ENCODE measurements at regions not wholly inside any gene's neighbourhood (a gene's known extent, or its start where the extent isn't known, plus 50 kb on each side); places are given as distances from the start of the nearest gene placed in this dataset.

GRCh38 chr3:95044101-95044500, 981.2 kb downstream of the NSUN3 start:
- DNase-seq, result no peak

GRCh38 chr3:95048564-95048963, 985.7 kb downstream of the NSUN3 start:
- DNase-seq, result no peak

GRCh38 chr3:95049841-95050240, 987.0 kb downstream of the NSUN3 start:
- no peak for DNase-seq

- no peak for DNase-seq
Observed at GRCh38 chr3:95055288-95055687, 992.4 kb downstream of the NSUN3 start.

GRCh38 chr3:95082191-95082590, 1019.3 kb downstream of the NSUN3 start:
- no peak for DNase-seq

GRCh38 chr3:95084738-95085137, 1021.9 kb downstream of the NSUN3 start:
- no peak for DNase-seq

- DNase-seq, result no peak
Observed at GRCh38 chr3:95088464-95088863, 1025.6 kb downstream of the NSUN3 start.

GRCh38 chr3:95097493-95097892, 1034.6 kb downstream of the NSUN3 start:
- DNase-seq, result no peak

GRCh38 chr3:95120921-95121320, 1058.1 kb downstream of the NSUN3 start:
- no peak for DNase-seq

- DNase-seq, result no peak
Observed at GRCh38 chr3:95123104-95123503, 1060.2 kb downstream of the NSUN3 start.

- DNase-seq, result no peak
Observed at GRCh38 chr3:95134693-95135413, 1072.0 kb downstream of the NSUN3 start.

- no peak for DNase-seq
Observed at GRCh38 chr3:95148107-95148506, 1085.2 kb downstream of the NSUN3 start.

GRCh38 chr3:95151590-95151989, 1088.7 kb downstream of the NSUN3 start:
- no peak for DNase-seq

- DNase-seq, result no peak
Observed at GRCh38 chr3:95154766-95155165, 1091.9 kb downstream of the NSUN3 start.

GRCh38 chr3:95162794-95163193, 1099.9 kb downstream of the NSUN3 start:
- DNase-seq, result no peak

GRCh38 chr3:95167748-95168147, 1104.9 kb downstream of the NSUN3 start:
- no peak for DNase-seq

- DNase-seq, result no peak
Observed at GRCh38 chr3:95168526-95168925, 1105.7 kb downstream of the NSUN3 start.

- DNase-seq, result no peak
Observed at GRCh38 chr3:95172164-95172943, 1109.5 kb downstream of the NSUN3 start.

GRCh38 chr3:95177096-95177495, 1114.2 kb downstream of the NSUN3 start:
- no peak for DNase-seq

- no peak for DNase-seq
Observed at GRCh38 chr3:95184038-95184437, 1121.2 kb downstream of the NSUN3 start.

- DNase-seq, result no peak
Observed at GRCh38 chr3:95189348-95189747, 1126.5 kb downstream of the NSUN3 start.

GRCh38 chr3:95197661-95198060, 1134.8 kb downstream of the NSUN3 start:
- no peak for DNase-seq

GRCh38 chr3:95200384-95200783, 1137.5 kb downstream of the NSUN3 start:
- no peak for DNase-seq

- DNase-seq, result no peak
Observed at GRCh38 chr3:95210878-95211277, 1148.0 kb downstream of the NSUN3 start.

GRCh38 chr3:95212117-95212516, 1149.3 kb downstream of the NSUN3 start:
- DNase-seq, result no peak
